ENCODE measurements at regions not wholly inside any gene's neighbourhood (a gene's known extent, or its start where the extent isn't known, plus 50 kb on each side); places are given as distances from the start of the nearest gene placed in this dataset.

DNA sequence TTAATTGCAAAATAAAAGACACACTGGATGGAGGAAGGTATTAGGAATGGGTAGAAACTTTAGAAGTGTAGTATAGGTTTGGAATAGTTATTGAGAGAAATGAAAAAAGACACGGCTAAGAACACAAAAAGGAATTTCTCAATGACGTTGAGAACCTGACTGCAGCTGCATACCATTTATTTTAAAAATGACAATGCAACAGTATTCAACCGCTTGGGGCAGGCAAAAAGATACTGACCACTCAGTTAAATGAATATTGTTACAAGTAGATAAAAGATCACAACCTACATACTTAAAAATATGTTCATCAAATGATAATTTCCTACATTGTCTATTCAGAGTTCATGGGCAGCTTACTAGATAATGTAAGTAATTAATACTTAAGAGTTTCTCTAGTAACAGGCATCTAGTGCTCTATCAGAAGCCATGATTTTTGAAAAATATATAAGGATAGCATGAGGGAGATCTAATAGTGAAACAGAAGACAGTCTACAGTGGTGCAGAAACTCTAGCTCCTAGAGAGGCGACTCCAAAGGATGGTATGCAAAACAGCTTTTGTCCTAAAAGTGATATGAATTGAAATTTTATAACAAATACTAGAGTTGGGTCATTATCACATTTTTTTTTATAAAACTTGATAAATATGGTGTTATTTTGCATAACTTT, 216.2 kb upstream of the VEGFC start:
- no peak for DNase-seq (ENCODE audit: low read depth)
- H3K4me3 ChIP-seq (ENCODE audit: low read depth, low read length), result no peak overlapping the region
- TF ChIP-seq, protein P1, sequence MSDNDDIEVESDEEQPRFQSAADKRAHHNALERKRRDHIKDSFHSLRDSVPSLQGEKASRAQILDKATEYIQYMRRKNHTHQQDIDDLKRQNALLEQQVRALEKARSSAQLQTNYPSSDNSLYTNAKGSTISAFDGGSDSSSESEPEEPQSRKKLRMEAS (IDR thresholded peaks at IDR 0.05; ENCODE audit: low read depth, low read length), result no peak
- no peak for TF ChIP-seq MYC (IDR thresholded peaks at IDR 0.05; ENCODE audit: low read depth, low read length)
- no peak for TF ChIP-seq POLR2A (IDR thresholded peaks at IDR 0.05; ENCODE audit: extremely low read depth, insufficient read length)
- TF ChIP-seq, protein P2, sequence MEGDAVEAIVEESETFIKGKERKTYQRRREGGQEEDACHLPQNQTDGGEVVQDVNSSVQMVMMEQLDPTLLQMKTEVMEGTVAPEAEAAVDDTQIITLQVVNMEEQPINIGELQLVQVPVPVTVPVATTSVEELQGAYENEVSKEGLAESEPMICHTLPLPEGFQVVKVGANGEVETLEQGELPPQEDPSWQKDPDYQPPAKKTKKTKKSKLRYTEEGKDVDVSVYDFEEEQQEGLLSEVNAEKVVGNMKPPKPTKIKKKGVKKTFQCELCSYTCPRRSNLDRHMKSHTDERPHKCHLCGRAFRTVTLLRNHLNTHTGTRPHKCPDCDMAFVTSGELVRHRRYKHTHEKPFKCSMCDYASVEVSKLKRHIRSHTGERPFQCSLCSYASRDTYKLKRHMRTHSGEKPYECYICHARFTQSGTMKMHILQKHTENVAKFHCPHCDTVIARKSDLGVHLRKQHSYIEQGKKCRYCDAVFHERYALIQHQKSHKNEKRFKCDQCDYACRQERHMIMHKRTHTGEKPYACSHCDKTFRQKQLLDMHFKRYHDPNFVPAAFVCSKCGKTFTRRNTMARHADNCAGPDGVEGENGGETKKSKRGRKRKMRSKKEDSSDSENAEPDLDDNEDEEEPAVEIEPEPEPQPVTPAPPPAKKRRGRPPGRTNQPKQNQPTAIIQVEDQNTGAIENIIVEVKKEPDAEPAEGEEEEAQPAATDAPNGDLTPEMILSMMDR (IDR thresholded peaks at IDR 0.05; ENCODE audit: low read depth, low read length), result no peak

- DNase-seq (ENCODE audit: low read depth), result no peak
- H3K4me3 ChIP-seq (ENCODE audit: low read depth, low read length), result no peak overlapping the region
- TF ChIP-seq, protein P2 (IDR thresholded peaks at IDR 0.05; ENCODE audit: low read depth, low read length), result no peak
- no peak for TF ChIP-seq POLR2A (IDR thresholded peaks at IDR 0.05; ENCODE audit: extremely low read depth, insufficient read length)
These were observed 217.7 kb upstream of the VEGFC start for GRCh38 chr4:177010418-177010817.

GRCh38 chr4:177012918-177013545, 220.3 kb upstream of the VEGFC start:
- DNase-seq (ENCODE audit: low read depth), result no peak
- H3K4me3 ChIP-seq (ENCODE audit: low read depth, low read length), result no peak overlapping the region
- TF ChIP-seq, protein P1 (IDR thresholded peaks at IDR 0.05; ENCODE audit: low read depth, low read length), result no peak
- TF ChIP-seq MYC (IDR thresholded peaks at IDR 0.05; ENCODE audit: low read depth, low read length) (no peak), POLR2A (IDR thresholded peaks at IDR 0.05; ENCODE audit: extremely low read depth, insufficient read length) (no peak)
- TF ChIP-seq, protein P2 (IDR thresholded peaks at IDR 0.05; ENCODE audit: low read depth, low read length), result no peak

DNA sequence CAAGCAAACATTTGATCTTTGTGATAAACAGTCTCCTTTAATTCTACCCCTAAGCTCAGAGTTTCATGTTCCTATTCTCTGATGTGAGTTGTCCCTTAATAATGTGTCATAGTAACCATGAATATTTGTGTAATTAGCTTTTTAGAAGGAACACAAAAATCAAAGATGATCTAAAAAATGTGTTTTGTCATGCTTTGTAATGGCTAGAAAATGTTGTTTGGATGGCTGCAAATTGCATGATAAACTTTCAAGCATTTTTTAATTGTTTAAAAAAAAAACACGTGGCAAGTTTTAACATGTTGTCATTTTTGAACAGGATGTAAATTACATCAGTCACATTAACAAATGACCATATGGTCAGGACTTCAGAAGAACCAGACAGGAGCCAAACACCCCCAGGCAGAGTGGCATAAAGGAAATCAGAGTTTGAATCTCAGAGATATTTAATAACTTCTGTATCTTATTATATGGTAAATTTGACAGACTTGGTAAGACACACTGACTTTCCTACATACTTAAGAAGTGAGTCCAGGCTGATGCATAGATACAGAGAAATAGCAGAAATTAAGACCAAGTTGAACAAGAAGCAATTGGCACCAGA, 223.9 kb upstream of the VEGFC start:
- no peak for DNase-seq (ENCODE audit: low read depth)
- TF ChIP-seq MYC (IDR thresholded peaks at IDR 0.05; ENCODE audit: low read depth, low read length) (no peak), POLR2A (IDR thresholded peaks at IDR 0.05; ENCODE audit: extremely low read depth, insufficient read length) (no peak)
- TF ChIP-seq, protein P2 (IDR thresholded peaks at IDR 0.05; ENCODE audit: low read depth, low read length), result no peak
- TF ChIP-seq, protein P1 (IDR thresholded peaks at IDR 0.05; ENCODE audit: low read depth, low read length), result no peak

DNA sequence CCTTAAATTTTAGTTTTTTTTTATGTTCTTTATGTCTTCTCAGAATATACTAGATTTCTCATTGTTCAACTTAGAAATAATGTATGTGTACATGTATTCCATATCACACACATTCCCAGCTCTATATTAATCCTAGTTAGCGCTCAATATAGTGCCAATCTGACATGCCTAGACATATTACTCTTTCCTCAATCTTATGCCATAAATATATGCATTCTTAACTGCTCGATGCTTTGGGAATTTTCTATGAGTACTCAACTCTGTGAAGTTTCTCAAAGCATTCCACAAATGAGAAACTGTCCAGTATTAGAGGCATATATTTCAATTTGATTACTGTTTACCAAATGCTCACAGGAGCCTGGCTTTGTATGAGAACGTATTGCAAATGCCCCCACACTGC, 231.2 kb upstream of the VEGFC start:
- H3K4me3 ChIP-seq (ENCODE audit: low read depth, low read length), result no peak overlapping the region
- TF ChIP-seq, protein P2 (IDR thresholded peaks at IDR 0.05; ENCODE audit: low read depth, low read length), result no peak
- TF ChIP-seq MYC (IDR thresholded peaks at IDR 0.05; ENCODE audit: low read depth, low read length) (no peak), POLR2A (IDR thresholded peaks at IDR 0.05; ENCODE audit: extremely low read depth, insufficient read length) (no peak)
- TF ChIP-seq, protein P1 (IDR thresholded peaks at IDR 0.05; ENCODE audit: low read depth, low read length), result no peak
- no peak for DNase-seq (ENCODE audit: low read depth)

More for the DNA sequence above, 223.9 kb upstream of the VEGFC start:
- no peak overlapping the region for H3K4me3 ChIP-seq (ENCODE audit: low read depth, low read length)

All from NB4 (cell line).